ENCODE measurements at regions not wholly inside any gene's neighbourhood (a gene's known extent, or its start where the extent isn't known, plus 50 kb on each side); places are given as distances from the start of the nearest gene placed in this dataset.
"Not testable (repeated sequence)": the region's sequence is repeated elsewhere in the genome, so short reads cannot be mapped to it uniquely, and the experiment has no call there.

DNA sequence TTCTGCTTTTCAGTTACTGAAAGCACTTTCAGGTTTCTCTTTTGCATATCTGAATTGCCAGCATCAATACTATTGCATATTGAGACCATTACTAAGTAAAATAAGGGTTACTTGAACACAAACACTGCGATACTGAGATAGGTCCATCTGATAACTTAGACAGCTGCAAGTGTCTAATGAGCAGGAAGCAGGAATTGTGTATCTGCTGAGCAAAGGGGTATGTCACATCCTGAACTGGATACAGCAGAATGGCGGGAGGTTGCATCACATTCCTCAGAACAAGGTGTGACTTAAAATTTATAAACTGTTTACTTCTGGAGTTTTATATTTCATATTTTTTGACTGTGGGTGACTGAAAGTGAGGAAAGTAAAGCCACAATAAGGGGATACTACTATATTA, 142.7 kb downstream of the POTEM start:
- TF ChIP-seq, protein P1, sequence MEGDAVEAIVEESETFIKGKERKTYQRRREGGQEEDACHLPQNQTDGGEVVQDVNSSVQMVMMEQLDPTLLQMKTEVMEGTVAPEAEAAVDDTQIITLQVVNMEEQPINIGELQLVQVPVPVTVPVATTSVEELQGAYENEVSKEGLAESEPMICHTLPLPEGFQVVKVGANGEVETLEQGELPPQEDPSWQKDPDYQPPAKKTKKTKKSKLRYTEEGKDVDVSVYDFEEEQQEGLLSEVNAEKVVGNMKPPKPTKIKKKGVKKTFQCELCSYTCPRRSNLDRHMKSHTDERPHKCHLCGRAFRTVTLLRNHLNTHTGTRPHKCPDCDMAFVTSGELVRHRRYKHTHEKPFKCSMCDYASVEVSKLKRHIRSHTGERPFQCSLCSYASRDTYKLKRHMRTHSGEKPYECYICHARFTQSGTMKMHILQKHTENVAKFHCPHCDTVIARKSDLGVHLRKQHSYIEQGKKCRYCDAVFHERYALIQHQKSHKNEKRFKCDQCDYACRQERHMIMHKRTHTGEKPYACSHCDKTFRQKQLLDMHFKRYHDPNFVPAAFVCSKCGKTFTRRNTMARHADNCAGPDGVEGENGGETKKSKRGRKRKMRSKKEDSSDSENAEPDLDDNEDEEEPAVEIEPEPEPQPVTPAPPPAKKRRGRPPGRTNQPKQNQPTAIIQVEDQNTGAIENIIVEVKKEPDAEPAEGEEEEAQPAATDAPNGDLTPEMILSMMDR (conservative IDR thresholded peaks at IDR 0.05): not testable (repeated sequence)
- TF ChIP-seq EZH2 (IDR thresholded peaks at IDR 0.05; ENCODE audit: low read depth): not testable (repeated sequence)
